Vagina (tissue), 2 donors: ENCODE measurements at regions not wholly inside any gene's neighbourhood (a gene's known extent, or its start where the extent isn't known, plus 50 kb on each side); places are given as distances from the start of the nearest gene placed in this dataset.

ENCODE experiments used
- DNase-seq, 2 donors: peaks; one replicate each; pipeline ENCODE4 v3.0.0-alpha.2; 2017; ENCODE audit errors: extremely low spot score in 2 of 2
- H3K27ac ChIP-seq: fragments of 200-600 bp; sonication (generic); one replicate; pipeline ENCODE4 v1.5.1; 2019
- H3K27me3 ChIP-seq: fragments of 200-600 bp; sonication (generic); one replicate; pipeline ENCODE4 v1.5.1; 2019
- H3K36me3 ChIP-seq, 2 donors: fragments of 200-600 bp; sonication (generic); one replicate each; pipeline ENCODE4 v1.5.1; 2017 to 2019
- H3K4me1 ChIP-seq: fragments of 200-600 bp; sonication (generic); one replicate; pipeline ENCODE4 v1.5.1; 2019
- H3K4me3 ChIP-seq, 2 donors: fragments of 200-600 bp; sonication (generic); 1 replicate in 1 of 2; 2 replicates in 1 of 2; pipeline ENCODE4 v1.5.1; 2016 to 2019
- H3K9me3 ChIP-seq: fragments of 200-600 bp; sonication (generic); one replicate; pipeline ENCODE4 v1.5.1; 2019
- CTCF ChIP-seq, 3 experiments: fragments of 450-650 bp in 2 of 3; fragments of 200-600 bp in 1 of 3; sonication (generic) in 1 of 3; IDR thresholded peaks; one replicate each; pipeline ENCODE4 v1.5.1; 2017 to 2019; ENCODE audit warnings: antibody characterized with exemption in 3 of 3, mild to moderate bottlenecking in 2 of 3, moderate library complexity in 2 of 3
- POLR2A ChIP-seq, 2 donors: fragments of 450-650 bp; IDR thresholded peaks; one replicate each; pipeline ENCODE4 v1.6.1; 2017; ENCODE audit warnings: antibody characterized with exemption in 2 of 2, mild to moderate bottlenecking in 2 of 2, moderate library complexity in 2 of 2
- POLR2AphosphoS5 ChIP-seq, 2 donors: sonication (generic); formaldehyde crosslinking; IDR thresholded peaks; one replicate each; pipeline ENCODE4 v1.9.0; 2017; ENCODE audit warnings: antibody characterized with exemption in 2 of 2, mild to moderate bottlenecking in 2 of 2, low read depth in 1 of 2; ENCODE audit not compliant: insufficient read depth in 1 of 2
- intact Hi-C: fragments of 100-400 bp; cut with DNase I; formaldehyde crosslinking; loops from one replicate; pipeline ENCODE4 v1.15.1; 2023

GRCh38 chr15:35137190-35137574 is 52.1 kb upstream of the NANOGP8 start:
- no peak overlapping the region for H3K4me3 ChIP-seq
- TF ChIP-seq POLR2AphosphoS5 (IDR thresholded peaks at IDR 0.05; ENCODE audit: insufficient read depth in 1 of 2, low read depth in 1 of 2): no peak
- TF ChIP-seq CTCF (IDR thresholded peaks at IDR 0.05): no peak
- no peak for TF ChIP-seq POLR2A (IDR thresholded peaks at IDR 0.05)
- no peaks in the 10 kb centered on the region for H3K27me3 ChIP-seq
- DNase-seq: no peak
- no peak overlapping the region for H3K27ac ChIP-seq
- intact Hi-C loops: no loop called here
- H3K36me3 ChIP-seq: no peaks in the 10 kb centered on the region
- peaks cover 6% of the 10 kb centered on the region for H3K4me1 ChIP-seq
- no peaks in the 10 kb centered on the region for H3K9me3 ChIP-seq

DNA sequence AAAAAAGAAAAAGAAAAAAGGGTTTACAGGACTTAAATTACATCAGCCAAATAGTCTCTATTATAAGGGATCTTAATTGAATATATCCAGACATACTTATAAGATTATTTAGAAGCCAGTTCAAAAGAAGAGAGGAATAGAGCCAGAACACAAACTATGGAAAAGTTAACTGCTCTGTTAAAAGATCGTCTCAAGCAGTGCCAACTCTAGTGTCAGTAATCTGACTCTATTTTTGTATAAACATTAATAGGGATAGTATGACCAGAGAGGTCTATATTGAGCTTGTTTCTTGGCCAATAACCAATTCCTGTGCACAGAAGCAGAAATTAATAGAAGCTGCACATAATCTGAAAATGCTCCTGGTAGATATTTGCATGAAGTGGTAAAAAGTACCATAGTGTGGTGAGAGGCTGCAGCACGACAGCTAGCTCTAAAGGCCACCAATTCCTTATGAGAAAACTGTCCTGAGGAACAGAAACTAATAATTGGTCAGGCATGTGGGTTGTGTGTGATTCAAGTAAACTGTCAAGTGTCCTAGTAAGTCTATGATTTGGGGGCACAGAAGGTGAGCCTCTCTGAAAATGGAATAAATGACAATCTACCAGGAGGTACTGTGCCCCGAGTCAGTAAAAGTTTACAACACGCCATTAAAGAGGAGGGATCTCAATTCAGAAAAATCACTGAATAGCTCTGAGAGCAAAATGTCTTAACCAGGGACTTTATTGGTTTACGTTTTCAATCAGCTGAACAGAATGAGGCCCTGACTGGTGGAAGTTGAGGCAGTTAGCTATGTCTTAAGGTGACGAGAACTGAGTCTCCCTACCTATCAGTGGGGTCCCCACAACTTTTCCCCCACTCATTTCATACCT is 51.5 kb upstream of the NANOGP8 start:
- intact Hi-C loops: no loop called here
- H3K27me3 ChIP-seq: no peaks in the 10 kb centered on the region
- TF ChIP-seq POLR2AphosphoS5 (IDR thresholded peaks at IDR 0.05; ENCODE audit: insufficient read depth in 1 of 2, low read depth in 1 of 2) (no peak), POLR2A (IDR thresholded peaks at IDR 0.05) (no peak), CTCF (IDR thresholded peaks at IDR 0.05) (no peak)

More for the DNA sequence above, 51.5 kb upstream of the NANOGP8 start:
- DNase-seq: no peak
- H3K4me1 ChIP-seq: peaks cover 2% of the 10 kb centered on the region
- H3K36me3 ChIP-seq: no peaks in the 10 kb centered on the region
- H3K9me3 ChIP-seq: no peaks in the 10 kb centered on the region
- no peak overlapping the region for H3K27ac ChIP-seq
- H3K4me3 ChIP-seq: no peak overlapping the region
